ENCODE measurements at regions not wholly inside any gene's neighbourhood (a gene's known extent, or its start where the extent isn't known, plus 50 kb on each side); places are given as distances from the start of the nearest gene placed in this dataset.

DNA sequence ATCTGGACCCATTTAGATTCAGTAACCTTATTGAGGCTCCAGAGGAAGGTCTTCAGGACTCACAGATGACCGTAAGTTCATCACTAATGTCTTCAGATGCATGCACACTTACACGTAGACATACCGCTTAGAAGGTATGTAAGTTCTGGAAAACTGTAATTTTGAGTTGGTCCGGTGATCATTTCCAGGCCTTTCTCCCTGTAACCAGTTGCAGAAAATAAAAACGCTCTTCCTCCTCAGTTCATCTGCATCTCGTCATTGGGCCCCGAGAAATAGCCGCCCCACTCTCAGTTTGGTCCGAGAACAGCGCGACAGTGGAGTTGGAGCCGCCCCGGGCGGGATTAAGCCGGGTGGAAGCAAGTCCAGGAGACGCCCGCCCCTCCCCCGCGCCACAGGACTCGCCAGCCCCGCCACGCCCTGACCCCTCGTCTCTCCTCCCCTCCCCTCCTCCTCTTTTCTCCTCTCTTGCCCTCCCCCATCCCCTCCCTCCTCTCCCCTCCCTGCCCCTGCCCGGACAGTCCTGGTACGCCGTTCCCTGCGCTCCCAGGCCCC is 83.7 kb downstream of the TNFAIP2 start:
- DNase-seq (ENCODE audit: low spot score) = no peak

GRCh38 chr14:103207388-103208072 is 84.3 kb downstream of the TNFAIP2 start:
- DNase-seq (ENCODE audit: low spot score) = no peak

- DNase-seq (ENCODE audit: low spot score) = no peak
Observed at GRCh38 chr14:103209054-103209453, 85.8 kb downstream of the TNFAIP2 start.

- no peak for DNase-seq (ENCODE audit: low spot score)
Observed at GRCh38 chr14:103209506-103209905, 86.2 kb downstream of the TNFAIP2 start.

GRCh38 chr14:103213331-103213730 is 90.1 kb downstream of the TNFAIP2 start:
- DNase-seq (ENCODE audit: low spot score) = no peak

GRCh38 chr14:103214461-103214958 is 91.2 kb downstream of the TNFAIP2 start:
- DNase-seq (ENCODE audit: low spot score) = no peak

GRCh38 chr14:103216399-103216798 is 93.1 kb downstream of the TNFAIP2 start:
- DNase-seq (ENCODE audit: low spot score) = no peak

- no peak for DNase-seq (ENCODE audit: low spot score)
Observed at GRCh38 chr14:103216857-103217256, 93.6 kb downstream of the TNFAIP2 start.

DNA sequence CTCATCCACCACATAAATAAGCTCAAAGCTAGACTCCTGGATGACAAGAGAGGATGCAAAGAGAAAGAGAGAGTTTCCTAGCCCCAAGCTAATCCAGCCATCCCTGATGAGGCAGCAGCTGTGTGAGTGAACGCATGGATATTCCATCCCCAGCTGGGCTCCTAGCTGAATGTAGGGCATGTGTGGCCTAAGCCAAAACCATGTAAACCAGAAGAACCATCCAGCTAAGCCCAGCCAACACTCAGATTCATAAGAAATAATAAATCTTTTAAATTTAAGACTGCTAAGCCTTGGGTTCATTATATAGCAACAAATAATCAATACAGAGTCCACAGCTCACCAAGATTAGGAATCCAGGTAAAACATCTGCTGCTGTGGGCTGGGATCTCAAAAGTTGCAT is 94.3 kb downstream of the TNFAIP2 start:
- no peak for DNase-seq (ENCODE audit: low spot score)

DNA sequence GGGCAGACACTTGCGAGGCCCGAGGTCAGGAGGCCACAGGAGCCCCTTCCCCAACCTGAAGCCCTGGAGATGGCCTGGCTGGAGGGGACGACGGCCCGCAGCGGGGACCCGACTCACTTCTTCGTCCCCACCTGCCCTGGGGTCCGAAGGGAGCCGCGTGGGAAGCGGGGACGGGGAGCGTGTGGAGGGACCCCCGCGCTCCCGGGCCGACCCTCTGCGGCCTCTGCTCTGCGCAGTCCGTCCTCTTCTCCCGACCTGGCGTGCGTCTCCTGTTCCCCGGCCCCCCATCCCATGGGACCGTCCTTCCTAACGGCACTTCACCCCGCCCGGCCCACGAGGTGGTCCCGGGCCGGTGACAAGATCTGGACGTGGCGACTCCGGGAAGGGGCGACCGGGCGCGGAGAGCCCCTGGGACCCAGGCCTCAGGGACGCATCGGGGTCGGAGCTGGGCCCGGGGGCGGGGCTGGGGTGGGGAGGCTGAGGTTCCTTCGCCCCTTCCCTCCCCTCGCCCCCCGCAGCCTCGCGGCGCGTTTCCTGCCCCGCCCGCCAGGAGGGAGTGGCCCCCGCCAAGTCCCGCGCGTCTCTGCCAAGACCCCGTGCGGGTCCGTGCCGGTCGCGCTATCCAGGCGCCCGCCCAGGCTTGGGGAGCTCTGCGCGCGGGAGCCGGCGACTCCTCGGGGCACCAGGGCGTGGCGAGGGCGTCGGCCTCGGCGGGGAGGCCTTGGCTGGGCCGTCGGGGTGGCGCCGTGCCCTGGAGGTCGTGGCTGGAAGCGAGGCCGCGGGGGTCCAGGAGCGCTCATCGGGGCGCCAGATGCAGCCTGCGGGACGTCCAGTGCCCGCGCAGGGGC is 97.1 kb downstream of the TNFAIP2 start:
- DNase-seq (ENCODE audit: low spot score) = no peak

DNA sequence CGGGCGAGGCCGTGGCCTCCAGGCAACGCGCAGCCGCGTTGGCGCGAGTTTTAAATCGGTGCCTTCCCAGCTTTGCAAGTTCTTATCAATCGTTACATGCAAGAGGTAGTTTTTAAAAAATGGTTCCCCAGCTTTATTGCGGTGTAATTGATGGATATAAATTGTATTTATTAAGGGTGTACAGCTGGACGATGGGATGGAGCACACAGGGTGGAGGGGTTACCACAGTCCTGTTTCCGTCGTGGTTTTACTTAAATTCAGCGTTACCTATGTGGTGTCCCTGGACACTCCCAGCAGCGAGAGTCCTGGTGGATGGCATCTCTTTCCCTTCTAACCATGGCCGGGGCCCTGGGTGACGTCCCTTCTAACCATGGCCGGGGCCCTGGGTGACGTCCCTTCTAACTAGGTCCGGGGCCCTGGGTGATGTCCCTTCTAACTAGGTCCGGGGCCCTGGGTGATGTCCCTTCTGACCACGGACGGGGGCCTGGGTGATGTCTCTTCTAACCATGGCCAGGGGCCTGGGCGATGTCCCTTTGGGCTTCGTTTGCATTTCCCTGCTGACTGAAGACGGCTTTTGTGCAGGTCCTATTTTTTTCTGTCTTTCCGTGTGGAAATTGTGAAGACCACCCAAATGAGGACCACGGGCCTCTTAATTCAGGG is 97.9 kb downstream of the TNFAIP2 start:
- DNase-seq (ENCODE audit: low spot score) = no peak

DNA sequence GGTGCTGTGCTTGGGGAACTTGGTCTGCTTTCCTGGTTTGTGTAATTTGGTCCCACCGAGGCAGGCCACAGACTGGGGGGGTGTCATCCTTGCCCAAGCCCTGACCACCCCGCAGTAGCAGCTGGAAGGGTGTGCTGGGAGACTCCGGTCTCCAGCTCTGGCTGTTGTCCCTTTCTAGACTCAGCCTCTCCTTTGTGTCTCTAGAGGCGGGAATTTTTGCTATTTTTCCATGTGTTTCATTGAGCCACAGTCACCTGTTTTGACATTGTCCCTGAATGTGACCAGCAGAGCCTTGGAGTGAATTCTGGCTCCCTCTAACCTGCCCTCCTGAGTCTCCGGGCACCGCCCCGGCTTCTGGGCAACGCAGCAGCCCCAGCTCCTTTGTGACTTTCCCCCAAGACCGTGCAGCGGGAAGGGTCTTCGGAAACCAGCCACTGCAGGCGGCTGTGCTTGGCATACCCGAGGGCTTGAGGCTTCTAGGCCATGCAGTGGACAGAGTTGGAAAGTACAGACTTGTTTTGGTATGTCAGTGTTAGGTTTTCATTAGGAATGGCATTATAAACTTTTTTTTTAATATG is 98.6 kb downstream of the TNFAIP2 start:
- no peak for DNase-seq (ENCODE audit: low spot score)

DNA sequence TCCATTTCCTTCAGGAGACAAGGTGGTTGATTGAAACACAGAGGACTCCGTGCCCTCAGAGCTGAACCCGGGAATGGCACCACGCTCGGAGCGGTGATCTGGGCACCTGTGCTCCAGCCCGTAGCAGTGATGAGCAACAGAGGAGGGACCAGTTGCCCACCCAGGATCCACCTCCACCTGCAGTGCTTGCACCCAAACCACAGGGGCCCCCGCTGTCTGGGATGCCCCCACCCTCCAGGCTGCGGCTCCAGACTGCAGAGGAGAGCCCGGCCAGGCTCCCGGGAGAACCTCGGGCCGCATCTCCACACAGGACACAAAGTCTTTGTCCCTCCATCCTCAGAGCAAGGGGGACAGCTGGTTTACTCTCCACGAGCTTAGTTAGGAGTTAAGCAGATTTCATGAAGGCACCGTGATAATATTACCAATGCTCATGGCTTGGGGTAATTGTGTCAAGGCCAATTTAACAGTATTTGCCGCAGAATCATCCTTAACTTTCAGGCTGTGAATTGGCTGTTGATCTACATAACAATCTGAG is 100.6 kb downstream of the TNFAIP2 start:
- DNase-seq (ENCODE audit: low spot score) = no peak

DNA sequence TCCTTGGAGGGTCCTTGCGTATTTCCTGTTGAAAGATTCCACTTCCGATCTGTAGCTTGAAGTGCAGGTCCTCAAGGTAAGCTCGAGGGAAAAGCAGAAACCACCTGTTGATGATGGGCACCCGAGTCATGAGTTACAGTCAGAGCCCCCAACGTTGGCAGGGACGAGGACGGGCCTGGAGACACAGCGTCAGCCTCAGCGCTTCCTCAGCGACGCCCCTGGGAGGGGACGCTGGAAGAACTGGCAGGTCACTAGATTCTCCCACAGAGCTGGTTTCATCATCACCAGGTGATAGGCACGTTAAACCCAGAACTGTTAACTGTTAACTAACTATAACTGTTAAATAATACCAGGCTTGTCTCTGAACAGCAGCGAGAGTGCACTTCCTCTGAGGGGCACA is 101.8 kb downstream of the TNFAIP2 start:
- no peak for DNase-seq (ENCODE audit: low spot score)

GRCh38 chr14:103225476-103225875 is 102.2 kb downstream of the TNFAIP2 start:
- no peak for DNase-seq (ENCODE audit: low spot score)

GRCh38 chr14:103227094-103227768 is 104.0 kb downstream of the TNFAIP2 start:
- no peak for DNase-seq (ENCODE audit: low spot score)

DNA sequence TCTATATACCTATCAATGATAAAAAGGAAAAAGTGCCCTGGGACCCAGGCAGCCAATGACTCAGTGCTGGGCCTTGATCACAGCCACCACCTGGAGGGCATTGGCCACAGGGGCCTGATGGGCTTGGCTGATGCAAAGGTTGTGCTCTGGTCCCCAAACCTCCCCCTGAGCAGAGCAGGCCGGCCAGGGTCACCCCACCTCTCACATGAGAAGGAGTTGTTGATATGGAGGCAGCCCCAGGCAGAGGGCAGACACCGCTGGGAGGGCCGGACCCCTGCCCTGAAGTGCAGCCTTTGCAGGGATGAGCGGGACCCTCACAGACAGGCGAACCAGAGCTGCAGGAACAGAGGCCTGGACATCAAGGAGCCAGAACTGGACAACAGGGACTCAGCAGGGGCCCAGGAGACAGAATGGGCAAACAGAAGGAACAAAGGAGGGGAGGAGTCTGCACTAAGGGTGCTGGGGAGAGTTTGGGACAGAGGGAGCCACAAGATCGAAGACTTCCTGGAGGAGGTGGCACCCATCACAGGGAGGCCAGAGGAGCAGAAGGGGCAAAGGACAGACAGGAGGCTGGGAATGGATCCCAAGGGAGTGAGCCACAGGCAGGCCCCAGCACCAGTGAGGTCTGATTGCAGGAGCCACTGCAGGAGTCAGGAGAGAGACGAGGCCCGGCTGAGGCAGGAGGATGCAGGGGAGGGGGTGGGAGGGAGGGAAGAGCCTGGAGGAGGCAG is 105.0 kb downstream of the TNFAIP2 start:
- no peak for DNase-seq (ENCODE audit: low spot score)

DNA sequence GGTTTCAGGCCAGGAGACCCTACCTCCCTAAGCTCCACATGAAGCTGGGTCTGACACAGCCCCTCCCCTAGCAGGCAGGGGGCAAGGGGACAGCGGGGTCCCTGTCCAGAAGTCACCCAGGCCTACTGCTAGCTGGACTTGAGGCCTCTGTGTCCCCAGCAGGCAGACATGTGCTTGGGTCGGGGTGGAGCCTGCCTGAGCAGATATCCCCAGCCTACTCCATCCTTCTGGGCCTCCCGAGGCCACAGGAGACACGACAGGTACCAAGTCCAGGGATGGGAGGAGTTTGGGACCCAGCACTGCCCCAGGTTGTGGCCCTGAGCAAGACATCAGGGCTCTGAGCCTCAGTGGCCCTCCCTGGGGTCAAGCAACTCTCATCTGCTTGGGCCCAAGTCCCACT is 105.2 kb upstream of the EIF5 start:
- DNase-seq (ENCODE audit: low spot score) = no peak

GRCh38 chr14:103230021-103230420 is 104.0 kb upstream of the EIF5 start:
- no peak for DNase-seq (ENCODE audit: low spot score)

GRCh38 chr14:103230658-103231334 is 103.2 kb upstream of the EIF5 start:
- DNase-seq (ENCODE audit: low spot score) = no peak
